Liver (tissue), 8 donors: ENCODE measurements at regions not wholly inside any gene's neighbourhood (a gene's known extent, or its start where the extent isn't known, plus 50 kb on each side); places are given as distances from the start of the nearest gene placed in this dataset.

ENCODE experiments used
- DNase-seq: peaks from one replicate; pipeline ENCODE4 v3.0.0-alpha.2; 2017; ENCODE audit warnings: low spot score
- H3K27ac ChIP-seq, 2 donors: one replicate each; pipeline ENCODE4 v1.7.0; 2013; ENCODE audit warnings: inconsistent platforms in 2 of 2, low read length in 2 of 2, control low read depth in 1 of 2, low read depth in 1 of 2, mild to moderate bottlenecking in 1 of 2
- H3K27me3 ChIP-seq, 4 donors: one replicate each; pipeline versions ENCODE4 v1.6.1 to v1.7.0; 2013; ENCODE audit warnings: low read length in 3 of 4, inconsistent platforms in 1 of 4, mild to moderate bottlenecking in 1 of 4, moderate library complexity in 1 of 4; ENCODE audit not compliant: control insufficient read depth in 4 of 4, insufficient read depth in 4 of 4
- H3K36me3 ChIP-seq, 4 donors: one replicate each; pipeline versions ENCODE4 v1.6.1 to v1.7.0; 2013; ENCODE audit warnings: low read length in 3 of 4, mild to moderate bottlenecking in 3 of 4, low read depth in 1 of 4, moderate library complexity in 1 of 4; ENCODE audit not compliant: control insufficient read depth in 4 of 4, insufficient read depth in 3 of 4
- H3K4me1 ChIP-seq, 4 donors: one replicate each; pipeline versions ENCODE4 v1.6.1 to v1.7.0; 2013; ENCODE audit warnings: low read length in 3 of 4, mild to moderate bottlenecking in 3 of 4, moderate library complexity in 1 of 4; ENCODE audit not compliant: control insufficient read depth in 4 of 4, insufficient read depth in 4 of 4
- H3K4me3 ChIP-seq, 3 donors: one replicate each; pipeline versions ENCODE4 v1.6.1 to v1.7.0; 2013; ENCODE audit warnings: low read length in 3 of 3, control low read depth in 1 of 3, low read depth in 1 of 3, mild to moderate bottlenecking in 1 of 3
- H3K9ac ChIP-seq, 2 donors: one replicate each; pipeline ENCODE4 v1.7.0; 2013; ENCODE audit warnings: low read length in 2 of 2, mild to moderate bottlenecking in 2 of 2, moderate library complexity in 2 of 2, control low read depth in 1 of 2, low read depth in 1 of 2
- H3K9me3 ChIP-seq, 4 donors: one replicate each; pipeline versions ENCODE4 v1.6.1 to v1.7.0; 2013; ENCODE audit warnings: low read length in 3 of 4; ENCODE audit not compliant: control insufficient read depth in 4 of 4
- CTCF ChIP-seq: fragments of 150-350 bp; IDR thresholded peaks from 2 replicates; pipeline ENCODE4 v1.5.1; 2017; ENCODE audit warnings: improper control_type of control experiment, low read depth, low read length; ENCODE audit not compliant: missing input control
- EGR1 ChIP-seq, 2 donors: IDR thresholded peaks; 2 replicates each; pipeline ENCODE4 v1.6.1; 2016 to 2018; ENCODE audit warnings: antibody characterized with exemption in 2 of 2, low read depth in 2 of 2
- FOXA1 ChIP-seq: IDR thresholded peaks from 2 replicates; pipeline ENCODE4 v1.6.1; 2016; ENCODE audit warnings: antibody characterized with exemption
- FOXA2 ChIP-seq: IDR thresholded peaks from 2 replicates; pipeline ENCODE4 v1.6.1; 2016; ENCODE audit warnings: antibody characterized with exemption
- GABPA ChIP-seq, 2 donors: IDR thresholded peaks in 1 of 2; conservative IDR thresholded peaks in 1 of 2; 2 replicates each; pipeline ENCODE4 v1.6.1; 2016; ENCODE audit warnings: antibody characterized with exemption in 2 of 2, mild to moderate bottlenecking in 1 of 2, moderate library complexity in 1 of 2
- HNF4A ChIP-seq, 2 donors: conservative IDR thresholded peaks; 2 replicates each; pipeline ENCODE4 v1.6.1; 2016; ENCODE audit warnings: antibody characterized with exemption in 2 of 2, mild to moderate bottlenecking in 2 of 2
- HNF4G ChIP-seq: IDR thresholded peaks from 2 replicates; pipeline ENCODE4 v1.6.1; 2016; ENCODE audit warnings: antibody characterized with exemption
- JUND ChIP-seq, 2 donors: IDR thresholded peaks; 2 replicates each; pipeline ENCODE4 v1.6.1; 2016; ENCODE audit warnings: antibody characterized with exemption in 2 of 2
- NR2F2 ChIP-seq: IDR thresholded peaks from 2 replicates; pipeline ENCODE4 v1.6.1; 2016; ENCODE audit warnings: antibody characterized with exemption
- RAD21 ChIP-seq, 2 donors: IDR thresholded peaks; 2 replicates each; pipeline ENCODE4 v1.6.1; 2016; ENCODE audit warnings: antibody characterized with exemption in 2 of 2, mild to moderate bottlenecking in 2 of 2
- REST ChIP-seq: IDR thresholded peaks from 2 replicates; pipeline ENCODE4 v1.6.1; 2016; ENCODE audit warnings: antibody characterized with exemption, mild to moderate bottlenecking
- RXRA ChIP-seq, 2 donors: IDR thresholded peaks; 2 replicates each; pipeline ENCODE4 v1.6.1; 2017 to 2018; ENCODE audit warnings: antibody characterized with exemption in 2 of 2, mild to moderate bottlenecking in 1 of 2
- SP1 ChIP-seq: IDR thresholded peaks from 2 replicates; pipeline ENCODE4 v1.6.1; 2018; ENCODE audit warnings: antibody characterized with exemption, mild to moderate bottlenecking
- TAF1 ChIP-seq: conservative IDR thresholded peaks from 2 replicates; pipeline ENCODE4 v1.6.1; 2016; ENCODE audit warnings: antibody characterized with exemption, mild to moderate bottlenecking
- YY1 ChIP-seq: IDR thresholded peaks from 2 replicates; pipeline ENCODE4 v1.6.1; 2016; ENCODE audit warnings: antibody characterized with exemption, mild to moderate bottlenecking
- whole genome bisulfite sequencing: extraction: QIAGEN DNeasy Blood & Tissue Kit; methylation state at CpG from one replicate; pipeline ENCODE4 v1.1.7; 2013; 5-methylcytosine and 5-hydroxymethylcytosine counted together
- TF ChIP-seq, protein P1 (sequence below): IDR thresholded peaks from 2 replicates; pipeline ENCODE4 v1.6.1; 2016; ENCODE audit warnings: antibody characterized with exemption
- TF ChIP-seq, protein P2 (sequence below): IDR thresholded peaks from 2 replicates; pipeline ENCODE4 v1.6.1; 2016; ENCODE audit warnings: antibody characterized with exemption
- TF ChIP-seq, protein P3 (sequence below): IDR thresholded peaks from 2 replicates; pipeline ENCODE4 v1.6.1; 2016; ENCODE audit warnings: antibody characterized with exemption
- donor health status: healthy.
- donor health status: healthy.
- donor health status: healthy.
- donor health status: healthy.
- donor health status: healthy.

GRCh38 chr18:77600674-77601073 lies 351.0 kb downstream of the GALR1 start:
- Histone ChIP-seq H3K4me3 (no peak overlapping the region), H3K9ac (no peak overlapping the region), H3K9me3 (no peaks in the 10 kb centered on the region), H3K36me3 (no peaks in the 10 kb centered on the region), H3K27ac (no peak overlapping the region), H3K4me1 (no peaks in the 10 kb centered on the region), H3K27me3 (no peaks in the 10 kb centered on the region)
- TF ChIP-seq FOXA1 (no peak), SP1 (no peak)
- TF ChIP-seq, protein P1, sequence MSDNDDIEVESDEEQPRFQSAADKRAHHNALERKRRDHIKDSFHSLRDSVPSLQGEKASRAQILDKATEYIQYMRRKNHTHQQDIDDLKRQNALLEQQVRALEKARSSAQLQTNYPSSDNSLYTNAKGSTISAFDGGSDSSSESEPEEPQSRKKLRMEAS = no peak
- no peak for DNase-seq
- 78% methylated on average over 2 of the region's 2 CpGs for WGBS

- no peak for DNase-seq
- H3K27ac ChIP-seq = no peak overlapping the region
- WGBS = 64% methylated on average over 2 of the region's 2 CpGs
- H3K9ac ChIP-seq = no peak overlapping the region
- H3K4me3 ChIP-seq = no peak overlapping the region
- no peaks in the 10 kb centered on the region for H3K4me1 ChIP-seq
- H3K27me3 ChIP-seq = no peaks in the 10 kb centered on the region
- H3K9me3 ChIP-seq = no peaks in the 10 kb centered on the region
- TF ChIP-seq RXRA (IDR thresholded peaks at IDR 0.05) (no peak), RAD21 (IDR thresholded peaks at IDR 0.05) (no peak), GABPA (IDR thresholded peaks at IDR 0.05 in 1 of 2, conservative IDR thresholded peaks at IDR 0.05 in 1 of 2) (no peak), FOXA2 (no peak), CTCF (no peak), NR2F2 (no peak), TAF1 (no peak), HNF4G (no peak), JUND (IDR thresholded peaks at IDR 0.05) (no peak), HNF4A (conservative IDR thresholded peaks at IDR 0.05) (no peak), YY1 (no peak), REST (no peak), FOXA1 (no peak), EGR1 (IDR thresholded peaks at IDR 0.05; ENCODE audit: low read depth in 2 of 2) (no peak)
- TF ChIP-seq, protein P1 = no peak
- TF ChIP-seq, protein P2, sequence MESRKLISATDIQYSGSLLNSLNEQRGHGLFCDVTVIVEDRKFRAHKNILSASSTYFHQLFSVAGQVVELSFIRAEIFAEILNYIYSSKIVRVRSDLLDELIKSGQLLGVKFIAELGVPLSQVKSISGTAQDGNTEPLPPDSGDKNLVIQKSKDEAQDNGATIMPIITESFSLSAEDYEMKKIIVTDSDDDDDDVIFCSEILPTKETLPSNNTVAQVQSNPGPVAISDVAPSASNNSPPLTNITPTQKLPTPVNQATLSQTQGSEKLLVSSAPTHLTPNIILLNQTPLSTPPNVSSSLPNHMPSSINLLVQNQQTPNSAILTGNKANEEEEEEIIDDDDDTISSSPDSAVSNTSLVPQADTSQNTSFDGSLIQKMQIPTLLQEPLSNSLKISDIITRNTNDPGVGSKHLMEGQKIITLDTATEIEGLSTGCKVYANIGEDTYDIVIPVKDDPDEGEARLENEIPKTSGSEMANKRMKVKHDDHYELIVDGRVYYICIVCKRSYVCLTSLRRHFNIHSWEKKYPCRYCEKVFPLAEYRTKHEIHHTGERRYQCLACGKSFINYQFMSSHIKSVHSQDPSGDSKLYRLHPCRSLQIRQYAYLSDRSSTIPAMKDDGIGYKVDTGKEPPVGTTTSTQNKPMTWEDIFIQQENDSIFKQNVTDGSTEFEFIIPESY = no peak
- TF ChIP-seq, protein P3, sequence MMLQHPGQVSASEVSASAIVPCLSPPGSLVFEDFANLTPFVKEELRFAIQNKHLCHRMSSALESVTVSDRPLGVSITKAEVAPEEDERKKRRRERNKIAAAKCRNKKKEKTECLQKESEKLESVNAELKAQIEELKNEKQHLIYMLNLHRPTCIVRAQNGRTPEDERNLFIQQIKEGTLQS = no peak
- no peaks in the 10 kb centered on the region for H3K36me3 ChIP-seq
These were observed 351.9 kb downstream of the GALR1 start for GRCh38 chr18:77601567-77601966.
